ENCODE measurements at regions not wholly inside any gene's neighbourhood (a gene's known extent, or its start where the extent isn't known, plus 50 kb on each side); places are given as distances from the start of the nearest gene placed in this dataset.

GRCh38 chr6:40930555-40930954 lies 108.5 kb downstream of the UNC5CL start:
- no peak for FAIRE-seq

GRCh38 chr6:40930045-40930444 lies 109.0 kb downstream of the UNC5CL start:
- Histone ChIP-seq H3K27ac (ENCODE audit: extremely low read length, insufficient read depth, low read length) (no peak overlapping the region), H3K79me2 (ENCODE audit: insufficient read depth, low read length) (no peaks in the 10 kb centered on the region), H3K9ac (ENCODE audit: insufficient read depth, low read depth, low read length) (no peak overlapping the region), H3K4me3 (replicated peaks in 1 of 3; ENCODE audit: insufficient read depth in 1 of 3, low read depth in 2 of 3, low read length in 3 of 3) (no peak overlapping the region), H2AFZ (ENCODE audit: low read length) (no peak overlapping the region), H4K20me1 (ENCODE audit: insufficient read depth, low read length) (no peaks in the 10 kb centered on the region), H3K4me1 (ENCODE audit: insufficient read depth, low read length) (no peaks in the 10 kb centered on the region), H3K36me3 (replicated peaks in 1 of 2; ENCODE audit: control insufficient read depth in 1 of 2, insufficient read depth in 2 of 2, low read length in 2 of 2) (no peaks in the 10 kb centered on the region), H3K27me3 (ENCODE audit: control insufficient read depth in 1 of 2, insufficient read depth in 2 of 2, low read length in 2 of 2) (peaks cover 2 to 30% of the 10 kb centered on the region in 2 experiments; a peak in 3 of 5 replicates), H3K9me3 (ENCODE audit: low read length) (no peaks in the 10 kb centered on the region), H3K4me2 (ENCODE audit: low read depth, low read length) (no peak overlapping the region)
- TF ChIP-seq CCAR2 (optimal IDR thresholded peaks at IDR 0.05; ENCODE audit: low read depth, low read length), result no peak
- TF ChIP-seq MTERF4 (CRISPR knock-in tag; IDR thresholded peaks at IDR 0.05), result no peak
- no peak for TF ChIP-seq ZBTB25 (CRISPR knock-in tag; IDR thresholded peaks at IDR 0.05)
- TF ChIP-seq ZNF704 (CRISPR knock-in tag; IDR thresholded peaks at IDR 0.05; ENCODE audit: borderline replicate concordance), result no peak
- no peak for TF ChIP-seq TBX3 (IDR thresholded peaks at IDR 0.05; ENCODE audit: borderline replicate concordance)
- TF ChIP-seq FOXP4 (CRISPR knock-in tag; IDR thresholded peaks at IDR 0.05), result no peak
- no peak for TF ChIP-seq ATRX (CRISPR knock-in tag; IDR thresholded peaks at IDR 0.05; ENCODE audit: borderline replicate concordance)
- WGBS (ENCODE audit: low lambda C conversion rate), result 12% methylated on average over 1 of the region's 1 CpG
- no TSS peak for BruUV-seq (replicated peaks)
- ChIA-PET CTCF (ENCODE audit: low intra/inter-chr PET ratio, low total read pairs) (no interaction called here), POLR2A (no interaction called here)
- FAIRE-seq, result no peak
- intact Hi-C loops (cut with micrococcal nuclease; ENCODE audit: unreplicated experiment) (no loop called here), in situ Hi-C loops (cut with HindIII; ENCODE audit: extremely low pct_ligation_motif_present, low pct_unique_long_range_greater_than_20kb) (no loop called here)
- DNase-seq (ENCODE audit: low spot score), result no peak
- ATAC-seq, result no peak

More at GRCh38 chr6:40930555-40930954, 108.5 kb downstream of the UNC5CL start:
- no peaks in the 10 kb centered on the region for H3K9me3 ChIP-seq (ENCODE audit: low read length)
- intact Hi-C loops (cut with micrococcal nuclease; ENCODE audit: unreplicated experiment), result no loop called here
- H3K4me3 ChIP-seq (replicated peaks in 1 of 3; ENCODE audit: insufficient read depth in 1 of 3, low read depth in 2 of 3, low read length in 3 of 3), result no peak overlapping the region
- H3K4me1 ChIP-seq (ENCODE audit: insufficient read depth, low read length), result no peaks in the 10 kb centered on the region
- H2AFZ ChIP-seq (ENCODE audit: low read length), result no peak overlapping the region
- POLR2A ChIA-PET, result no interaction called here
- BruUV-seq (replicated peaks), result no TSS peak
- TF ChIP-seq ZNF431 (CRISPR knock-in tag; IDR thresholded peaks at IDR 0.05; ENCODE audit: borderline replicate concordance, low read depth) (no peak), MLLT10 (CRISPR knock-in tag; IDR thresholded peaks at IDR 0.05) (no peak), ZSCAN9 (CRISPR knock-in tag; IDR thresholded peaks at IDR 0.05; ENCODE audit: borderline replicate concordance) (no peak), NR2C2 (CRISPR knock-in tag; IDR thresholded peaks at IDR 0.05; ENCODE audit: borderline replicate concordance) (no peak), MTERF4 (CRISPR knock-in tag; IDR thresholded peaks at IDR 0.05) (no peak), ZNF335 (CRISPR knock-in tag; IDR thresholded peaks at IDR 0.05) (no peak), SNAI1 (CRISPR knock-in tag; IDR thresholded peaks at IDR 0.05; ENCODE audit: borderline replicate concordance) (no peak), ZNF230 (CRISPR knock-in tag; IDR thresholded peaks at IDR 0.05) (no peak), ZNF607 (CRISPR knock-in tag; IDR thresholded peaks at IDR 0.05; ENCODE audit: borderline replicate concordance) (no peak)
- 40% methylated on average over 3 of the region's 3 CpGs for WGBS (ENCODE audit: low lambda C conversion rate)
- no peak overlapping the region for H3K27ac ChIP-seq (ENCODE audit: extremely low read length, insufficient read depth, low read length)
- H3K79me2 ChIP-seq (ENCODE audit: insufficient read depth, low read length), result no peaks in the 10 kb centered on the region
- no peaks in the 10 kb centered on the region for H4K20me1 ChIP-seq (ENCODE audit: insufficient read depth, low read length)
- H3K27me3 ChIP-seq (ENCODE audit: control insufficient read depth in 1 of 2, insufficient read depth in 2 of 2, low read length in 2 of 2), result peaks cover 4 to 34% of the 10 kb centered on the region in 2 experiments; a peak in 3 of 5 replicates
- ATAC-seq (no peak), DNase-seq (ENCODE audit: low spot score) (no peak)
- H3K36me3 ChIP-seq (replicated peaks in 1 of 2; ENCODE audit: control insufficient read depth in 1 of 2, insufficient read depth in 2 of 2, low read length in 2 of 2), result no peaks in the 10 kb centered on the region
- H3K4me2 ChIP-seq (ENCODE audit: low read depth, low read length), result no peak overlapping the region
- CTCF ChIA-PET (ENCODE audit: low intra/inter-chr PET ratio, low total read pairs), result no interaction called here
- in situ Hi-C loops (cut with HindIII; ENCODE audit: extremely low pct_ligation_motif_present, low pct_unique_long_range_greater_than_20kb), result no loop called here
- no peak overlapping the region for H3K9ac ChIP-seq (ENCODE audit: insufficient read depth, low read depth, low read length)
